NCI-H2081 treated with DMSO at 0.1 percent for 48 hours (cell line): ENCODE measurements at regions not wholly inside any gene's neighbourhood (a gene's known extent, or its start where the extent isn't known, plus 50 kb on each side); places are given as distances from the start of the nearest gene placed in this dataset.
"Not testable (repeated sequence)": the region's sequence is repeated elsewhere in the genome, so short reads cannot be mapped to it uniquely, and the experiment has no call there.

ENCODE experiments used
- DNase-seq: peaks from one replicate; lab custom pipeline; 2025; lab: John Stamatoyannopoulos, UW

- DNase-seq, result not testable (repeated sequence)
These were observed 61.0 kb downstream of the SPDYE17 start for GRCh38 chr7:76971201-76971600.

- DNase-seq, result not testable (repeated sequence)
These were observed 62.3 kb downstream of the SPDYE17 start for GRCh38 chr7:76969892-76970291.

GRCh38 chr7:76965731-76966548, 66.2 kb downstream of the SPDYE17 start:
- DNase-seq, result not testable (repeated sequence)

- DNase-seq, result not testable (repeated sequence)
These were observed 68.1 kb downstream of the SPDYE17 start for GRCh38 chr7:76964050-76964449.

DNA sequence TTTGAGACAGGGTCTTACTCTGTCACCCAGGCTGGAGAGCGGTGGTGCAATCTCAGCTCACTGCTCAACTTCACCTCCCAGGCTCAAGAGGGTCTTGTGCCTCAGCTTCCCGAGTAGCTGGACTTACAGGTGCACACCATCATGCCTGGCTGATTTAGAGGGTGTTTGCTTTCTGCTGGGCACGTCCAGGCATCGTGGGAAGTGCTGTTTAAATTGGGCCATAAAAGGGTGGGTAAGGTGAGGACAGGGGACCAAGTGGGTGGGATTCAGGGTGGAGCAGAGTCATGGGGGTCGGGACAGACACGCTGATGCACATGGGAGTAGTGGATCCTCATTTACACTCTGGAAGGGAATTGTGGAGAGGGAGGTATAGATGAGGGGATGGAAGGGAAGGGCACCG, 69.1 kb downstream of the SPDYE17 start:
- not testable (repeated sequence) for DNase-seq

GRCh38 chr7:76960400-76960986, 71.7 kb downstream of the SPDYE17 start:
- not testable (repeated sequence) for DNase-seq

GRCh38 chr7:76959573-76960399, 72.4 kb downstream of the SPDYE17 start:
- DNase-seq, result not testable (repeated sequence)

- not testable (repeated sequence) for DNase-seq
These were observed 75.6 kb downstream of the SPDYE17 start for GRCh38 chr7:76956531-76956930.

DNA sequence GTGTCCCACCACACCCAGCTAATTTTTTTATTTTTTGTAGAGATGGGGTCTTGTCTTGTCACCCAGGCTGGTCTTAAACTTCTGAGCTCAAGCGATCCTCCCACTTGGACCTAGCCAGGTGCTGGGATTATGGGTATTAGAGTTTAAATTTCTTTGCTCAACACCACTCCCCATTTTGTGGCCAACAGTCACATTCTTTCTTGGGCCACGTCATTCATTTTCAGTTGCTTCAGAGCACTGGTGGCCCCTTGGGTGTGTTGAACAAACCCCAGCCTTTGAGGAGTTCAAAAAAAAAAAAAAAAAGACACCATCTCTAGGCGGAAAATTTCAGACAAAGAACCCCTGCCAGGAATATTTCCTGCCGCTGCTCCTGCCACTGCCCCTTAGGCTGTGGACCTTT, 77.0 kb downstream of the SPDYE17 start:
- DNase-seq, result not testable (repeated sequence)

GRCh38 chr7:76944603-76945002, 87.6 kb downstream of the SPDYE17 start:
- not testable (repeated sequence) for DNase-seq

- DNase-seq, result not testable (repeated sequence)
These were observed 90.1 kb downstream of the SPDYE17 start for GRCh38 chr7:76941809-76942765.

GRCh38 chr7:76937781-76938180, 94.4 kb downstream of the SPDYE17 start:
- not testable (repeated sequence) for DNase-seq

DNA sequence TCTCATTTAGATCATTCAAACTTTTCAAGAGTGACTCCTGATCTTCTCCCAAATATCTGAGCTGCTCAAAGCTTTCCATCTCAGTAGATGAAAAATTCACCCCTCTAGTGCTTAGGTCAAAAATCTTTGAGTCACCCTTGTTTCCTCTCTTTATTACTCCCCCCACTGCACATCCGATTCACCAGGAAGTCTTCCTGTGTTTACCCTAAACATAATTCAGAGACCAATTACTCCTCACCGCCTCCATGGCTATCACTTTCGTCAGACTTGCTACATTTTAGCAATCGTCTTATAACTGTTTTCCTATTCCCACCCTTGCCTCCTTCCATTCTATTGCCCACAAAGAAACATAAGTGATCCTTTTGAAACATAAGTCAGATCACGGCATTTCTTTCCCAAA, 94.8 kb downstream of the SPDYE17 start:
- DNase-seq, result not testable (repeated sequence)

GRCh38 chr7:76936346-76936745, 95.8 kb downstream of the SPDYE17 start:
- DNase-seq, result not testable (repeated sequence)

DNA sequence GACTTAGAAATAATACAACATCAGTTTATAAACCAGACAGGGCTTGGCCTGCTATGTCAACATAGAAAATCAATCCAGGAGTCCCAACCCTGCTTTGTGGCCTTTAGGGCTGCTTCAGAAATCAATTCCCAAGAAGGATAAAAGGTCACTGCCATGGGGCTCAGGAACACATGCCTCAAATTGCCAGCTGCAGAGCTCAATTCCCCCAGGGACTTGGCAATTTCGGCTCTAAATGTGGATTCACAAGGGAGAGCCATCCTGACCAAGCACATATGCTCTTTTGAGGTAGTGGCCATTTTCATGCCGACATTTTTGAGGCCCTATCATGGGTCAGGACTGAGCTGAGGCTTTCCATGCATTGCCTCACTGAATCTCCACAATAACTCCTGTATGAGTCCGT, 97.5 kb downstream of the SPDYE17 start:
- DNase-seq, result not testable (repeated sequence)

DNA sequence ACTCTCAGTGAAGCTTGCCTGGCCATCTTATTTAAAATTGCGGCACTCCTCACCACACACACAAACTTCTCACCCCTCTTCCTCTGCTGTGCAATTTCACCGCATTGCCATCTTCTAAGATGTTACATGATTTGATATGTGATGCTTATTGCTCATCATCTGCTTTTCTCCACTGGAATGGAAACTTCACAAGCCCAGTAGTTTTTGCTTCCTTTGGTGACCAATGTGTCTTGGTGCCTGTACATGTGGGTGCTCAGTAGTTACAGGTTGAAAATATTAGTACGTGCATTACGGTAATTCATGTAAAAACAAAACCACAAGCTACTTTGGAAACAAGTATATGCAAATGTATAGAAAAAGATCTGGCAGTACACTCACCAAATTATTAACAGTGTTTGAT, 99.2 kb downstream of the SPDYE17 start:
- not testable (repeated sequence) for DNase-seq

DNA sequence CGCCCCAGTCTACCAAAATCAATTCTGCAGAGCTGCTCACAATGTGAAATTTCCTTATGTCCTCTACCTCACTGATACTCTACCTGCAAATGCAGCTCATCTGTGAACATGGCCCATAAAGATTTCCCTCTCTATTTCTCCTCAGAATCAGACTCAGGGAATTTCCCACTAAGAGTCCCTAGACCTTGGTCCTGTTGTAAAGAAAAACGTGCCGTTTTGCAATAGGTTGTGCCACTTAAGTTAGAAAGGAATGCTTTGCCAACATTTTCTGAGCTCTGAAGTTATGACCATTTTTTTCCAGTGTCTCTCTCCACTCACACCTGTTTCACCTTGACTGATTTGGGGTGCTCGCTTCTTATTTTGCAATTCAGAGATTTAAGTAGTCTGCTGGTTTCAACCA, 100.7 kb downstream of the SPDYE17 start:
- not testable (repeated sequence) for DNase-seq

- DNase-seq, result not testable (repeated sequence)
These were observed 101.7 kb downstream of the SPDYE17 start for GRCh38 chr7:76930416-76930815.

- DNase-seq, result not testable (repeated sequence)
These were observed 103.4 kb downstream of the SPDYE17 start for GRCh38 chr7:76928751-76929150.

- DNase-seq, result not testable (repeated sequence)
These were observed 104.3 kb downstream of the SPDYE17 start for GRCh38 chr7:76927741-76928393.

GRCh38 chr7:76926416-76926815, 105.7 kb downstream of the SPDYE17 start:
- not testable (repeated sequence) for DNase-seq
